HEK293T (cell line): ENCODE measurements at regions not wholly inside any gene's neighbourhood (a gene's known extent, or its start where the extent isn't known, plus 50 kb on each side); places are given as distances from the start of the nearest gene placed in this dataset.
"Not testable (repeated sequence)": the region's sequence is repeated elsewhere in the genome, so short reads cannot be mapped to it uniquely, and the experiment has no call there.

Experiments
- CTCF ChIA-PET: fragments of 350-600 bp; formaldehyde crosslinking; extraction: SDS; loops from one replicate; lab custom pipeline; 2021; ENCODE audit warnings: antibody characterized with exemption, inconsistent platforms; lab: Yijun Ruan, JAX
- POLR2A ChIA-PET: fragments of 350-600 bp; formaldehyde crosslinking; extraction: SDS; loops from one replicate; lab custom pipeline; 2020; ENCODE audit warnings: antibody characterized with exemption, inconsistent platforms; lab: Yijun Ruan, JAX
- DNase-seq: peaks from one replicate; pipeline ENCODE4 v3.0.0; 2012; ENCODE audit warnings: mixed read lengths; ENCODE audit errors: extremely low spot score
- ARNT ChIP-seq: fragments of 450-650 bp; IDR thresholded peaks from 2 replicates; pipeline ENCODE4 v1.6.1; 2017; ENCODE audit warnings: mild to moderate bottlenecking
- BHLHE40 ChIP-seq: fragments of 450-650 bp; IDR thresholded peaks from 2 replicates; pipeline ENCODE4 v1.6.1; 2016; ENCODE audit warnings: mild to moderate bottlenecking, moderate library complexity, borderline replicate concordance
- CTBP1 ChIP-seq: fragments of 450-650 bp; IDR thresholded peaks from 2 replicates; pipeline ENCODE4 v1.6.1; 2016; ENCODE audit warnings: borderline replicate concordance
- ELF4 ChIP-seq: fragments of 450-650 bp; IDR thresholded peaks from 2 replicates; pipeline ENCODE4 v1.6.1; 2017; ENCODE audit warnings: antibody characterized with exemption
- FOXA1 ChIP-seq: fragments of 450-650 bp; IDR thresholded peaks from 2 replicates; pipeline ENCODE4 v1.6.1; 2016; ENCODE audit warnings: mild to moderate bottlenecking
- FOXK2 ChIP-seq: fragments of 450-650 bp; IDR thresholded peaks from 2 replicates; pipeline ENCODE4 v1.6.1; 2016; ENCODE audit warnings: mild to moderate bottlenecking
- FOXM1 ChIP-seq: fragments of 450-650 bp; IDR thresholded peaks from 2 replicates; pipeline ENCODE4 v1.6.1; 2017; ENCODE audit warnings: mild to moderate bottlenecking, borderline replicate concordance
- HDGF ChIP-seq: fragments of 450-650 bp; IDR thresholded peaks from 2 replicates; pipeline ENCODE4 v1.6.1; 2017; ENCODE audit warnings: antibody characterized with exemption, borderline replicate concordance
- L3MBTL2 ChIP-seq: fragments of 450-650 bp; conservative IDR thresholded peaks from 2 replicates; pipeline ENCODE4 v1.6.1; 2016; ENCODE audit warnings: mild to moderate bottlenecking
- LEF1 ChIP-seq: fragments of 450-650 bp; IDR thresholded peaks from 2 replicates; pipeline ENCODE4 v1.6.1; 2017; ENCODE audit warnings: mild to moderate bottlenecking, borderline replicate concordance
- NFRKB ChIP-seq: fragments of 450-650 bp; IDR thresholded peaks from 2 replicates; pipeline ENCODE4 v1.6.1; 2016; ENCODE audit warnings: mild to moderate bottlenecking, moderate library complexity
- PKNOX1 ChIP-seq: fragments of 450-650 bp; IDR thresholded peaks from 2 replicates; pipeline ENCODE4 v1.6.1; 2016
- SP1 ChIP-seq: fragments of 450-650 bp; IDR thresholded peaks from 2 replicates; pipeline ENCODE4 v1.6.1; 2017
- SUZ12 ChIP-seq: fragments of 450-650 bp; IDR thresholded peaks from 2 replicates; pipeline ENCODE4 v1.6.1; 2016; ENCODE audit warnings: mild to moderate bottlenecking
- TARDBP ChIP-seq: fragments of 450-650 bp; IDR thresholded peaks from 2 replicates; pipeline ENCODE4 v1.6.1; 2016
- ZNF384 ChIP-seq: fragments of 450-650 bp; IDR thresholded peaks from 2 replicates; pipeline ENCODE4 v1.6.1; 2016

- DNase-seq: no peak
- CTCF ChIA-PET: no interaction called here
- POLR2A ChIA-PET: no interaction called here
Measured at GRCh38 chr15:44836094-44836493, 99.8 kb downstream of the TRIM69 start.

GRCh38 chr15:44838929-44839328 is 102.6 kb downstream of the TRIM69 start:
- POLR2A ChIA-PET, DNase-seq, CTCF ChIA-PET: not testable (repeated sequence)

More at GRCh38 chr15:44836094-44836493, 99.8 kb downstream of the TRIM69 start:
- TF ChIP-seq SUZ12 (no peak), FOXK2 (no peak), CTBP1 (no peak), L3MBTL2 (no peak), BHLHE40 (no peak), SP1 (no peak), FOXM1 (no peak), FOXA1 (no peak), NFRKB (no peak), LEF1 (no peak), ELF4 (no peak), TARDBP (no peak), HDGF (no peak), ZNF384 (no peak), ARNT (no peak), PKNOX1 (no peak)

- CTCF ChIA-PET, DNase-seq, POLR2A ChIA-PET: not testable (repeated sequence)
Measured at GRCh38 chr15:44841762-44842161, 105.4 kb downstream of the TRIM69 start.

- POLR2A ChIA-PET, CTCF ChIA-PET, DNase-seq: not testable (repeated sequence)
Measured at GRCh38 chr15:44842883-44843282, 106.6 kb downstream of the TRIM69 start.

GRCh38 chr15:44844936-44845335 is 108.6 kb downstream of the TRIM69 start:
- DNase-seq, POLR2A ChIA-PET: not testable (repeated sequence)
- CTCF ChIA-PET: interaction anchor here (0.6 kb wide), 1 partner anchor 267 kb away, joined by 4 read pairs; no protein-coding TSS in a partner anchor

GRCh38 chr15:44846156-44846555 is 109.8 kb downstream of the TRIM69 start:
- POLR2A ChIA-PET, CTCF ChIA-PET, DNase-seq: not testable (repeated sequence)

- POLR2A ChIA-PET, DNase-seq, CTCF ChIA-PET: not testable (repeated sequence)
Measured at GRCh38 chr15:44847555-44847954, 108.9 kb upstream of the TERB2 start.

- DNase-seq, POLR2A ChIA-PET, CTCF ChIA-PET: not testable (repeated sequence)
Measured at GRCh38 chr15:44848859-44849258, 107.6 kb upstream of the TERB2 start.

GRCh38 chr15:44849701-44850403 is 106.6 kb upstream of the TERB2 start:
- CTCF ChIA-PET, POLR2A ChIA-PET: not testable (repeated sequence)

GRCh38 chr15:44853304-44853950 is 103.1 kb upstream of the TERB2 start:
- POLR2A ChIA-PET: not testable (repeated sequence)
- CTCF ChIA-PET: interaction anchor here (0.6 to 1.1 kb wide), 3 partner anchors 68 to 1021 kb away, joined by 3 to 5 read pairs (median 4); partner anchors contain the start of gene SPG11
- DNase-seq: peak; percentile 38

More at GRCh38 chr15:44849701-44850403, 106.6 kb upstream of the TERB2 start:
- DNase-seq: not testable (repeated sequence)

GRCh38 chr15:44854696-44855095 is 101.8 kb upstream of the TERB2 start:
- DNase-seq, POLR2A ChIA-PET, CTCF ChIA-PET: not testable (repeated sequence)

GRCh38 chr15:44856284-44856683 is 100.2 kb upstream of the TERB2 start:
- DNase-seq, POLR2A ChIA-PET, CTCF ChIA-PET: not testable (repeated sequence)

- CTCF ChIA-PET, DNase-seq, POLR2A ChIA-PET: not testable (repeated sequence)
Measured at GRCh38 chr15:44857164-44857710, 99.2 kb upstream of the TERB2 start.

- POLR2A ChIA-PET, CTCF ChIA-PET, DNase-seq: not testable (repeated sequence)
Measured at GRCh38 chr15:44859088-44859487, 97.4 kb upstream of the TERB2 start.
